ENCODE measurements at regions not wholly inside any gene's neighbourhood (a gene's known extent, or its start where the extent isn't known, plus 50 kb on each side); places are given as distances from the start of the nearest gene placed in this dataset.

DNA sequence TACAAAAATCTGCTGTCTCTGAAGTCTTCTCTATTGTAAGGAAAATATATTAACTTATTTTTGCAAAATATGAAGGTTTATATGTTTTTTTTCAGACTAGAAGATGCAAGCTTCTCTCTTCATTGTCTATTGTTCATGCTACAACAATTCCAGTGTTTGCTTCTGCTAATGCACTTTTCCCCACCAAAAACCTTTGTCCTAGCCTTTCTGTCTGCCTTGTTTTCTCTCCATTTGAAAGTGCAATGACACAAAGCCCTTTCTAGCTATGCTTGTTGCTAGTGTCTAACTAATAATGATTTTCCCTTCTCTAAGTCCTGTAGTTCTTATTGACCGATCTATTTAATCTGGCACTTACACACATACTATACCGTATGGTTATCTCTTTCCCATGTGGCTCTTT is 369.5 kb upstream of the CELF4 start:
- H3K27ac Mint-ChIP-seq (ENCODE audit: unreplicated experiment), result no peak overlapping the region
- H3K27me3 ChIP-seq (replicated peaks; ENCODE audit: control insufficient read depth, insufficient read depth, low read length), result no peaks in the 10 kb centered on the region
- no peak for DNase-seq
- BruUV-seq (replicated peaks), result no TSS peak
- no peaks in the 10 kb centered on the region for H3K27me3 Mint-ChIP-seq (ENCODE audit: insufficient read depth, unreplicated experiment)
- H3K36me3 Mint-ChIP-seq (ENCODE audit: insufficient read depth, unreplicated experiment), result no peaks in the 10 kb centered on the region
- intact Hi-C loops (cut with micrococcal nuclease; ENCODE audit: unreplicated experiment), result no loop called here
- no peak for TF ChIP-seq CTCF (IDR thresholded peaks at IDR 0.05; ENCODE audit: insufficient read depth in 1 of 2, low read depth in 1 of 2, low read length in 1 of 2, severe bottlenecking in 1 of 2, unreplicated experiment in 1 of 2)
- no peaks in the 10 kb centered on the region for H3K4me1 Mint-ChIP-seq (ENCODE audit: low read depth, unreplicated experiment)
- ChIA-PET POLR2A (no interaction called here), CTCF (no interaction called here)
- H3K4me3 ChIP-seq (ENCODE audit: low read depth, low read length), result no peak overlapping the region
- H3K4me1 ChIP-seq, result no peaks in the 10 kb centered on the region
- H3K9me3 Mint-ChIP-seq (ENCODE audit: unreplicated experiment), result no peaks in the 10 kb centered on the region
- H3K4me3 Mint-ChIP-seq (ENCODE audit: unreplicated experiment), result no peak overlapping the region
- no peaks in the 10 kb centered on the region for H3K36me3 ChIP-seq (ENCODE audit: control insufficient read depth, insufficient read depth, low read length)
- no peaks in the 10 kb centered on the region for H3K9me3 ChIP-seq

GRCh38 chr18:37930640-37931039 is 365.0 kb upstream of the CELF4 start:
- H3K4me3 ChIP-seq (ENCODE audit: low read depth, low read length), result no peak overlapping the region
- no peak for DNase-seq
- Mint-ChIP-seq H3K27ac (ENCODE audit: unreplicated experiment) (no peak overlapping the region), H3K9me3 (ENCODE audit: unreplicated experiment) (no peaks in the 10 kb centered on the region), H3K4me1 (ENCODE audit: low read depth, unreplicated experiment) (no peaks in the 10 kb centered on the region), H3K4me3 (ENCODE audit: unreplicated experiment) (no peak overlapping the region), H3K36me3 (ENCODE audit: insufficient read depth, unreplicated experiment) (no peaks in the 10 kb centered on the region), H3K27me3 (ENCODE audit: insufficient read depth, unreplicated experiment) (no peaks in the 10 kb centered on the region)
- no peaks in the 10 kb centered on the region for H3K4me1 ChIP-seq
- intact Hi-C loops (cut with micrococcal nuclease; ENCODE audit: unreplicated experiment), result no loop called here
- H3K36me3 ChIP-seq (ENCODE audit: control insufficient read depth, insufficient read depth, low read length), result no peaks in the 10 kb centered on the region
- CTCF ChIA-PET, result no interaction called here
- H3K9me3 ChIP-seq, result no peaks in the 10 kb centered on the region
- TF ChIP-seq CTCF (IDR thresholded peaks at IDR 0.05; ENCODE audit: insufficient read depth in 1 of 2, low read depth in 1 of 2, low read length in 1 of 2, severe bottlenecking in 1 of 2, unreplicated experiment in 1 of 2), result no peak
- BruUV-seq (replicated peaks), result no TSS peak
- H3K27me3 ChIP-seq (replicated peaks; ENCODE audit: control insufficient read depth, insufficient read depth, low read length), result no peaks in the 10 kb centered on the region
- POLR2A ChIA-PET, result no interaction called here

DNA sequence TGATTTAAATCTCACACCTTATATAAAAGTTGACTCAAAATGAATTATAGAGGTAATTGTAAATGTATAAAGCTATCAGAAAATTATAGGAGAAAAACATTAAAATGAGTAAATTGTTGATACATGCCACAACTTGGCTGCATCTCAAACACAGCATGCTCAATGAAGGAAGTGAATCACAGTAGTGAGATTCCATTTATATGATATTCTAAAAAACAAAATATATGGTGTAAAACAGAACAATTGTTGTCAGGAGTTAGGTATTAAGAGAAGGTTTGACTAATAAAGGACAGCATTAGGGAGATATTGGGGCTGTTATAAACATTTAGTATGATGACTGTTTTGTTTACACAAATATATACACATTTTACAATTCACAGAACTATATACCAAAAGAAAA is 356.6 kb upstream of the CELF4 start:
- intact Hi-C loops (cut with micrococcal nuclease; ENCODE audit: unreplicated experiment), result no loop called here
- no peaks in the 10 kb centered on the region for H3K27me3 Mint-ChIP-seq (ENCODE audit: insufficient read depth, unreplicated experiment)
- H3K4me3 Mint-ChIP-seq (ENCODE audit: unreplicated experiment), result no peak overlapping the region
- Histone ChIP-seq H3K9me3 (no peaks in the 10 kb centered on the region), H3K4me1 (no peaks in the 10 kb centered on the region), H3K4me3 (ENCODE audit: low read depth, low read length) (no peak overlapping the region), H3K27me3 (replicated peaks; ENCODE audit: control insufficient read depth, insufficient read depth, low read length) (no peaks in the 10 kb centered on the region), H3K36me3 (ENCODE audit: control insufficient read depth, insufficient read depth, low read length) (no peaks in the 10 kb centered on the region)
- H3K27ac Mint-ChIP-seq (ENCODE audit: unreplicated experiment), result no peak overlapping the region
- CTCF ChIA-PET, result no interaction called here
- TF ChIP-seq CTCF (IDR thresholded peaks at IDR 0.05; ENCODE audit: insufficient read depth in 1 of 2, low read depth in 1 of 2, low read length in 1 of 2, severe bottlenecking in 1 of 2, unreplicated experiment in 1 of 2), result no peak
- DNase-seq, result no peak
- no TSS peak for BruUV-seq (replicated peaks)
- no peaks in the 10 kb centered on the region for H3K36me3 Mint-ChIP-seq (ENCODE audit: insufficient read depth, unreplicated experiment)
- no peaks in the 10 kb centered on the region for H3K4me1 Mint-ChIP-seq (ENCODE audit: low read depth, unreplicated experiment)
- H3K9me3 Mint-ChIP-seq (ENCODE audit: unreplicated experiment), result no peaks in the 10 kb centered on the region
- POLR2A ChIA-PET, result no interaction called here

Measured in Caco-2 (cell line).